ENCODE measurements at regions not wholly inside any gene's neighbourhood (a gene's known extent, or its start where the extent isn't known, plus 50 kb on each side); places are given as distances from the start of the nearest gene placed in this dataset.

DNA sequence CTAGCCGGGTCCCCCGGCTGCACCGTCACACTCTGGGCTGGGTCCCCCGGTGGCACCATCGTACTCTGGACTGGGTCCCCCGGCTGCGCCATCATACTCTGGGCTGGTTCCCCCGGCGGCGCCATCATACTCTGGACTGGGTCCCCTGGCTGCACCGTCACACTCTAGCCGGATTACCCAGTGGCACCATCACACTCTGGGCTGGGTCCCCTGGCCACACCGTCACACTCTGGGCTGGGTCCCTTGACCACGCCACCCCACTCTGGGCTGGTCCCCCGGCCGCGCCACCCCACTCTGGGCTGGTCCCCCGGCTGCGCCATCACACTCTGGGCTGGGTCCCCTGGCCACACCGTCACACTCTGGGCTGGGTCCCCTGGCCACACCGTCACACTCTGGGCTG, 653.8 kb upstream of the ID2 start:
- CTCF ChIA-PET, result no interaction called here
- no peak for TF ChIP-seq CTCF (IDR thresholded peaks at IDR 0.05; ENCODE audit: control extremely low read depth, extremely low read depth, low read depth, missing control alignments)
- DNase-seq (ENCODE audit: extremely low spot score), result no peak
- POLR2A ChIA-PET, result no interaction called here

DNA sequence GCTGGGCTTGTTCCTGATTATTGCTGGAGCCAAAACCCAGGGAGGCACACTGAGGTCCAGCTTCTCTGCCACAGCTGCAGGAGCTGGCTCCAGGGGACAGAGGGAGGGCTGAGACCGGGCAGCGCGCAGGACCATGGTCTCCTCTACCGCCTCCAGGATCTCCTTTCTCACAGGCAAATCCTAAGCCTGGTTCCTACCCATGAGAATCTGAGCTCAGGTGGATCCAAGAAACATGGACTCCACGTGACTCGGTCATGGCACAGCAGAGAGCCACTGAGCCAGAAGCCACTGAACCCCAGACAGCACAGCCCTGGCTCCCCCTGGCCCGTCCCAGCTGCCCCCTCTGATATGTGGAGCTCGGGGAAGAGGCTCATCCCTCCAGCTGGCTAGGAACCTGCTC, 653.4 kb upstream of the ID2 start:
- ChIA-PET POLR2A (no interaction called here), CTCF (no interaction called here)
- TF ChIP-seq CTCF (IDR thresholded peaks at IDR 0.05; ENCODE audit: control extremely low read depth, extremely low read depth, low read depth, missing control alignments), result no peak
- no peak for DNase-seq (ENCODE audit: extremely low spot score)

GRCh38 chr2:8028981-8029380, 652.9 kb upstream of the ID2 start:
- ChIA-PET CTCF (no interaction called here), POLR2A (no interaction called here)
- DNase-seq (ENCODE audit: extremely low spot score), result no peak
- no peak for TF ChIP-seq CTCF (IDR thresholded peaks at IDR 0.05; ENCODE audit: control extremely low read depth, extremely low read depth, low read depth, missing control alignments)

- DNase-seq (ENCODE audit: extremely low spot score), result no peak
- ChIA-PET CTCF (no interaction called here), POLR2A (no interaction called here)
These were observed 651.1 kb upstream of the ID2 start for GRCh38 chr2:8030573-8031303.

GRCh38 chr2:8031370-8031769, 650.5 kb upstream of the ID2 start:
- no peak for DNase-seq (ENCODE audit: extremely low spot score)
- no peak for TF ChIP-seq CTCF (IDR thresholded peaks at IDR 0.05; ENCODE audit: control extremely low read depth, extremely low read depth, low read depth, missing control alignments)
- POLR2A ChIA-PET, result no interaction called here
- CTCF ChIA-PET, result interaction anchor here (1.6 to 2.1 kb wide), 2 partner anchors 10 to 14 kb away, joined by 4 to 6 read pairs; no protein-coding TSS in a partner anchor

More at GRCh38 chr2:8030573-8031303, 651.1 kb upstream of the ID2 start:
- TF ChIP-seq CTCF (IDR thresholded peaks at IDR 0.05; ENCODE audit: control extremely low read depth, extremely low read depth, low read depth, missing control alignments), result no peak

- ChIA-PET POLR2A (no interaction called here), CTCF (interaction anchor here (1.3 to 1.6 kb wide), 4 partner anchors 9 to 42 kb away, joined by 3 read pairs; no protein-coding TSS in a partner anchor)
- DNase-seq (ENCODE audit: extremely low spot score), result no peak
- TF ChIP-seq CTCF (IDR thresholded peaks at IDR 0.05; ENCODE audit: control extremely low read depth, extremely low read depth, low read depth, missing control alignments), result no peak
These were observed 648.2 kb upstream of the ID2 start for GRCh38 chr2:8033546-8034096.
